Natural killer cell (primary cell): ENCODE measurements at regions not wholly inside any gene's neighbourhood (a gene's known extent, or its start where the extent isn't known, plus 50 kb on each side); places are given as distances from the start of the nearest gene placed in this dataset.

ENCODE experiments used
- ATAC-seq, 3 donors: fragments of 150-1000 bp in 2 of 3; fragments of 200-7000 bp in 1 of 3; cut with Tn5 transposase; 1 replicate in 1 of 3; 2 replicates in 2 of 3; pipeline ENCODE4 v1.10.0; 2021; ENCODE audit warnings: mild to moderate bottlenecking in 2 of 3, moderate library complexity in 2 of 3
- DNase-seq, 2 donors: peaks; one replicate each; pipeline versions ENCODE4 v3.0.0 to v3.0.0-alpha.2; 2013 to 2021; ENCODE audit warnings: mixed read lengths in 1 of 2
- H3K27ac ChIP-seq: one replicate; pipeline ENCODE4 v1.5.1; 2013; ENCODE audit warnings: mild to moderate bottlenecking, low read length
- H3K27me3 ChIP-seq: one replicate; pipeline ENCODE4 v1.6.1; 2013; ENCODE audit warnings: low read length; ENCODE audit not compliant: control insufficient read depth, insufficient read depth
- H3K36me3 ChIP-seq: one replicate; pipeline ENCODE4 v1.6.1; 2013; ENCODE audit warnings: low read length; ENCODE audit not compliant: control insufficient read depth, insufficient read depth
- H3K4me1 ChIP-seq: one replicate; pipeline ENCODE4 v1.6.1; 2013; ENCODE audit warnings: low read length; ENCODE audit not compliant: control insufficient read depth, insufficient read depth
- H3K4me3 ChIP-seq: one replicate; pipeline ENCODE4 v1.5.1; 2013; ENCODE audit warnings: low read length
- H3K9me3 ChIP-seq: one replicate; pipeline ENCODE4 v1.6.1; 2013; ENCODE audit warnings: low read length; ENCODE audit not compliant: control insufficient read depth, insufficient read depth
- H3K27ac Mint-ChIP-seq, 2 donors: one replicate each; pipeline ENCODE4 v1.8.0; 2022; ENCODE audit warnings: mild to moderate bottlenecking in 2 of 2, mixed read lengths in 2 of 2, moderate library complexity in 1 of 2
- H3K27me3 Mint-ChIP-seq, 2 donors: one replicate each; pipeline ENCODE4 v1.8.0; 2022; ENCODE audit warnings: low read depth in 2 of 2, mixed read lengths in 2 of 2
- H3K36me3 Mint-ChIP-seq: one replicate; pipeline ENCODE4 v1.8.0; 2022; ENCODE audit warnings: mixed read lengths
- H3K4me1 Mint-ChIP-seq, 2 donors: one replicate each; pipeline ENCODE4 v1.8.0; 2022; ENCODE audit warnings: mixed read lengths in 2 of 2
- H3K4me3 Mint-ChIP-seq: one replicate; pipeline ENCODE4 v1.8.0; 2022; ENCODE audit warnings: mild to moderate bottlenecking, moderate library complexity, mixed read lengths
- H3K9me3 Mint-ChIP-seq, 2 donors: one replicate each; pipeline ENCODE4 v1.8.0; 2022; ENCODE audit warnings: mixed read lengths in 2 of 2
- CTCF ChIP-seq: fragments of 200-600 bp; IDR thresholded peaks from one replicate; pipeline ENCODE4 v1.8.0; 2022; ENCODE audit warnings: antibody characterized with exemption
- WGBS: methylation state at CpG from one replicate; pipeline ENCODE4 v1.1.7; 2013; ENCODE audit warnings: missing lambda C conversion rate; ENCODE audit not compliant: insufficient coverage; 5-methylcytosine and 5-hydroxymethylcytosine counted together
- intact Hi-C: fragments of 100-400 bp; cut with micrococcal nuclease; formaldehyde crosslinking; loops from one replicate; pipeline ENCODE4 v1.14.2; 2022

DNA sequence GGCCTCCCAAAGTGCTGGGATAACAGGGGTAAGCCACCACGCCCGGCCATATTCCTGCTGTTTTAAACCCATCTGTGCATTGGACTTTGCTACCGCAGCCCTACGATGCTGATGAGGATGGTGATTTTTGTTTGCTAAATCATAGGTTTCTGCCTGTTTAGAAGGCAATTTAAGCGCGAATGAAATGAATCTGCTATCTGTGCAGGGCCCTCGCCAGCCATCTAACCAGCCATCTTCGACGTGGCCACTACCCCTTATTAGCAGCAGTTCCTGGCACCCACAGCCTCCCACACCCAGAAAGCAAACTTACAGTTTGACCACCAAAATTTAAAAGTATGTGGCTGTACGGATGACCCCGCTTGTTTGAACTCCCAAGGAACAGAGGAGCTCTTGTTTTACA lies 178.5 kb downstream of the SHOX start:
- intact Hi-C loops = no loop called here
- H3K27ac ChIP-seq = no peak overlapping the region
- H3K4me3 ChIP-seq = no peak overlapping the region
- no peaks in the 10 kb centered on the region for H3K4me1 ChIP-seq
- no peak overlapping the region for H3K27ac Mint-ChIP-seq
- no peak for TF ChIP-seq CTCF
- ATAC-seq = no peak
- WGBS = 95% methylated on average over 11 of the region's 11 CpGs
- no peaks in the 10 kb centered on the region for H3K9me3 ChIP-seq
- H3K4me1 Mint-ChIP-seq = no peaks in the 10 kb centered on the region
- H3K36me3 ChIP-seq = no peaks in the 10 kb centered on the region
- no peaks in the 10 kb centered on the region for H3K36me3 Mint-ChIP-seq
- peaks cover 0 to 2% of the 10 kb centered on the region in 2 donors for H3K27me3 Mint-ChIP-seq
- no peaks in the 10 kb centered on the region for H3K9me3 Mint-ChIP-seq
- no peaks in the 10 kb centered on the region for H3K27me3 ChIP-seq
- H3K4me3 Mint-ChIP-seq = no peak overlapping the region
- no peak for DNase-seq

- H3K4me3 Mint-ChIP-seq = no peak overlapping the region
- no peak overlapping the region for H3K27ac ChIP-seq
- intact Hi-C loops = no loop called here
- no peak overlapping the region for H3K4me3 ChIP-seq
- peaks cover 0 to 6% of the 10 kb centered on the region in 2 donors for H3K27me3 Mint-ChIP-seq
- H3K4me1 Mint-ChIP-seq = no peaks in the 10 kb centered on the region
- H3K36me3 Mint-ChIP-seq = no peaks in the 10 kb centered on the region
- no peaks in the 10 kb centered on the region for H3K9me3 Mint-ChIP-seq
- WGBS = 91% methylated on average over 5 of the region's 8 CpGs
- no peak for DNase-seq
- H3K36me3 ChIP-seq = no peaks in the 10 kb centered on the region
- TF ChIP-seq CTCF = no peak
- H3K27me3 ChIP-seq = no peaks in the 10 kb centered on the region
- H3K9me3 ChIP-seq = no peaks in the 10 kb centered on the region
- H3K27ac Mint-ChIP-seq = no peak overlapping the region
- no peaks in the 10 kb centered on the region for H3K4me1 ChIP-seq
- no peak for ATAC-seq
These were observed 176.0 kb downstream of the SHOX start for GRCh38 chrX:806586-806985.

DNA sequence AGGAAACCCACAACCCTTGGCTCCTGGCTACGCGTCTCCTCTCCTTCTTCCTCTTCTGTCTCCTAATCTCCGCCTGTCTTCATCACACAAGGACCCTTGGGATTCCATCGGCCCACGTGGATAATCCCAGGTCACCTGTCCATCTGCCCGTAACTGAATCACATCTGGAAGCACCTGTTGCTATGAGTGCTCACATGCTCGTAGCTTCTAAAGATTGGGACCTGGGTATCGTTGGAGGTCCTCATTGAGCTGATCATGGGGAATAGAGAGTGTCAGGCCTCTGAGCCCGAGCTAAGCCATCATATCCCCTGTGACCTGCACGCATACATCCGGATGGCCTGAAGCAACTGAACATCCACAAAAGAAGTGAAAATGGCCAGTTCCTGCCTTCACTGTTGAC lies 175.4 kb downstream of the SHOX start:
- no peak for TF ChIP-seq CTCF
- Histone ChIP-seq H3K27me3 (no peaks in the 10 kb centered on the region), H3K9me3 (no peaks in the 10 kb centered on the region), H3K4me3 (no peak overlapping the region), H3K4me1 (no peaks in the 10 kb centered on the region), H3K27ac (no peak overlapping the region), H3K36me3 (no peaks in the 10 kb centered on the region)
- ATAC-seq = no peak
- no peaks in the 10 kb centered on the region for H3K9me3 Mint-ChIP-seq
- no peaks in the 10 kb centered on the region for H3K4me1 Mint-ChIP-seq
- no peaks in the 10 kb centered on the region for H3K36me3 Mint-ChIP-seq
- no peak overlapping the region for H3K27ac Mint-ChIP-seq
- DNase-seq = no peak
- 70% methylated on average over 11 of the region's 11 CpGs for WGBS
- H3K4me3 Mint-ChIP-seq = no peak overlapping the region
- intact Hi-C loops = no loop called here
- peaks cover 0 to 6% of the 10 kb centered on the region in 2 donors for H3K27me3 Mint-ChIP-seq

GRCh38 chrX:805103-805670 lies 174.6 kb downstream of the SHOX start:
- Histone ChIP-seq H3K4me1 (no peaks in the 10 kb centered on the region), H3K36me3 (no peaks in the 10 kb centered on the region), H3K27me3 (no peaks in the 10 kb centered on the region), H3K27ac (no peak overlapping the region), H3K4me3 (no peak overlapping the region), H3K9me3 (no peaks in the 10 kb centered on the region)
- H3K27me3 Mint-ChIP-seq = peaks cover 0 to 6% of the 10 kb centered on the region in 2 donors
- no peak for TF ChIP-seq CTCF
- no peak overlapping the region for H3K27ac Mint-ChIP-seq
- intact Hi-C loops = no loop called here
- H3K4me1 Mint-ChIP-seq = no peaks in the 10 kb centered on the region
- DNase-seq (no peak), ATAC-seq (no peak)
- H3K36me3 Mint-ChIP-seq = no peaks in the 10 kb centered on the region
- H3K9me3 Mint-ChIP-seq = no peaks in the 10 kb centered on the region
- WGBS = 33% methylated on average over 16 of the region's 16 CpGs
- no peak overlapping the region for H3K4me3 Mint-ChIP-seq
